G401 (cell line): ENCODE measurements at regions not wholly inside any gene's neighbourhood (a gene's known extent, or its start where the extent isn't known, plus 50 kb on each side); places are given as distances from the start of the nearest gene placed in this dataset.
A peak's percentile ranks its signal among the peaks of the same experiment; 100 is the strongest.
"Not testable (repeated sequence)": the region's sequence is repeated elsewhere in the genome, so short reads cannot be mapped to it uniquely, and the experiment has no call there.

Experiments
- DNase-seq: peaks from one replicate; pipeline ENCODE4 v3.0.0-alpha.2; 2015; ENCODE audit warnings: low spot score
- in situ Hi-C: cut with HindIII; loops from 2 replicates; pipeline ENCODE4 v1.10.0; 2016; ENCODE audit warnings: low sequenced_read_pairs, mixed read lengths

DNA sequence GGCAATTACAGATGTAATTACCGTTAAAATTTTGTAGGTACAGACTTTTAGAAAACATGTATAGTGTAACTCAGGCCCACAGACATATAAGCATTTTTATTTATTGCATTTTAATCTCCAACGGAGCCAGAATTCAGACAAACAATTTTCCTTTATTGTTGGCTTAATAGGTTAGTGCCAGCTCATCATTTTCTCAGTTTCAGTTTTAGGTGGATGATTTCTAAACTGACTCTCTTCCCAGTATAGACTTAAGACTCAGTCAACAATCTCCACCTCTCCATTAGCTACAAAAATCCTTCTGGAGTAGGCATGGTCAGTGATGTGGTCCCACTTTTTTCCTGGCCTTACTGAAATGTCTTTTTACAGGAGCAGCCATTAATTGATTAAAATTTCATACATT lies 994.6 kb downstream of the TBL1XR1 start:
- no peak for DNase-seq
- in situ Hi-C loops: no loop called here

DNA sequence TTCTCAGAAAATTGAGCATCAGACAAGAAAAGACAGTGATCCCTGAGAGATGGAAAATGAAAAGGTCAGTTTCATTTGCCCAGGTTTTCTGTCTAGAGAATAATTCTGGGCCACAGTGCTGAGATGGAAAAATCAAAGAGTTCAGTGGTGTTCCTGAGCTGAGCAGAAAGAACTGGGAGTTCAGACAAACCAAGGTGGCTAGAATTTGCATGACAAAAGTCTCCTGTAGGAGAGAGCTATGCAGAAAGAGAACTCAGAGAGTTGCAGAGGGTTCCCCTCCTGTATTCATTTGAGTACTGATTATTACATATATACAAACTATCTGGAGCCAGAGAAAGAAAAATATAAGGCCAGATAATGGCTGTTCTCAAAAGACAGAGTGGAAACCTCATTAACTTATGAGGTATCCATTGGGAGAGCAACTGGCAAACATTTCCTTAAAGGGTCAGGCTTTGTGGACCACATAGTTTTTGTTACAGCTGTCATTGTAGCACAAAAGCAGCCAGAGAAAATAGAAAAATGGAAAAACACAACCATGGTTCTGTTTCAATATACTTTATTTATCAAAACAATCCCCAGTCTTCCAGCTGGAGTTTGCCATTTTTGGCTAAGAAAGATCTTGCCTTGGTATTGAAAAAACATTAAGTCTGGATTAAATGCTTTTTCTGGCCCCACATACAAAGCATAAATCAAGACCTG lies 1004.1 kb downstream of the TBL1XR1 start:
- in situ Hi-C loops: no loop called here

DNA sequence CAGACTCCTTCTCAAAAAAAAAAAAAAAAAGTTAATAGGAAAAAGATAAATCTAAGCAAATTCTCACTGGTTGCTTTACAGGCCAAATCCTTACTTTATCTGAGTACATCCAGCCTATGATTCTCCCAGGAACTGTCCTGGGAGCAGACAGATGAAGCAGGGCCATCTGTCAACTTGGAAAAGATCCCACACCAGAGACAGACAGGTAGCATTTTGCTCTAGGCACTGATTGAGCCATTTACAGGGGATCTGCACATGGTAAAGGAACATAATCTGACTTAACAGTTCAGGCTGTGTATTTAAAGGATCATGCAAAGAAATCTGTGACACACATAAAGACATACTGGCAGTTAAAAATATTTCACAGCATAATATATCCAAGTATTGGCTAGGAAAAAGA lies 1006.5 kb downstream of the TBL1XR1 start:
- peak; percentile 88 for DNase-seq

More for the DNA sequence above, 1004.1 kb downstream of the TBL1XR1 start:
- no peak for DNase-seq

DNA sequence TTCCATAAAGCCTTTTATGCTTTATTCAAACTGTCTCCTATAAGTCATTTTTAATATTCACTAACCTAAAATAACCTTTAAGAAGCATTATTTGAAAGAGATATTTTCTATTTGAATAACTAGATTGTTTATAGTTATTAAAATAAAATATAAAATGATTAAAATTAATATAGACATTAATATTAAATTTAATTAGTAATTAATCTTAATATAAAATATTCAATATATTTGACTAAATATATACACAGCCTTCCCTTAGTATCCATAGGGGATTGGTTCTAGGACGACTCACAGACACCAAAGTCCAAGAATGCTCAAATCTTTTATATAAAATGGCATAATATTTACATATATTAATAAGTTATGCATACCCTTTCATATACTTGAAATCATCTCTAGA lies 1014.1 kb downstream of the TBL1XR1 start:
- in situ Hi-C loops: no loop called here
- DNase-seq: no peak

More for the DNA sequence above, 1006.5 kb downstream of the TBL1XR1 start:
- in situ Hi-C loops: no loop called here

DNA sequence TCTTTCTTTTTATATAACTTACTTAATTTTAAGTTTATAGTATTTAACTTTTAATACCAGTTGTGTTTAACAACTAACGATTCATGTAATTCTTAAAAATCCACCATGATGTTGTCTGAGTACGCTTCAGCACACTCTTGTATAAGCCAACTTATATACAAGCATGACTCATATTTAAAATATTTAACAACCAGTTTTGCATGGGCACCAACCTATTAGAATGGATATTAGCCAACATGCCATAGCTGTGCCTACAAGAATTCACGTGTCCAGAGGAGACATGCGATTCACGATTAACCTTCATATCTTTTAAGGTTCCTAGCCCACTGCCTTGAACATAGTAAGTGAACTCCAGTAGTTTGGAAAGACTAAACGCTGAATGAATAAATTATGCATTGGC lies 1023.2 kb downstream of the TBL1XR1 start:
- in situ Hi-C loops: no loop called here

DNA sequence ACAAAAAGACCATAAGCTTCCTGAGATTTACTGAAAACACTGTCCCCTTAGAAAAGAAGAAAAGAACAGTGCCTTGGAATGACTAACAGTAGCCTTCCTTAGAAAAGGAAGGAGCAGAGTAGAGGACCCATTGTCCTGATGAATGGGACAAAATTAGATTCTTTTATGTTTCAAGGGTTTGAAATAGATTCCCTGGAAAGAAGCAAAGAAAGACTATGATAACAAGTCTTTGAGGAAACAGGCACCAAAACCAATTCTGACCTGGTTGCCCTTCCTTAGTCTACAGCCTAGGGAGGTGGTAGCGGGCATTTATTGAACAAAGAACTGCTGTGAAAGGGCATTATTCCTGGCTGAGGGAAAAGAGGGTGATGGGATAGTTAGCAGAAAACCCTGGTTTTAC lies 1024.8 kb downstream of the TBL1XR1 start:
- no peak for DNase-seq

More for the DNA sequence above, 1023.2 kb downstream of the TBL1XR1 start:
- no peak for DNase-seq

DNA sequence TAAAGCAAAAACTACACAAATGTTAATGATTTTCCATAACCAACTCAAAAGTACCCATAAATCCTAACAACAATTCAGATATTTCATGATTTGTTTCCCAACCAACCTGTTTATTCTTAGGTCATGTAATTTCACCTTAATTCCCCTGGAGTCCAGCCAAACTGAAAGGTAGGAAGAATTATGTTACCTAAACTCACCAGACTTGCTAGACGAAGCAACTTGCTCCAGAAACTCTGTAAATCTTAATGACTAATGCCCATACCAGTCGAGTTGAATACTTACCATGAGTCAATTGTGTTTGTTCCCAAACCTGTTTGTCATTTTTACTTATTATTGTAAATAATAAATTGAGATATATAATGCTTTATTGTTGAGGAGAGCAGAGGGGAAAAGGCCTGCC lies 1030.0 kb downstream of the TBL1XR1 start:
- in situ Hi-C loops: no loop called here
- no peak for DNase-seq

More for the DNA sequence above, 1024.8 kb downstream of the TBL1XR1 start:
- in situ Hi-C loops: no loop called here

- no peak for DNase-seq
- in situ Hi-C loops: no loop called here
These were observed 1036.3 kb downstream of the TBL1XR1 start for GRCh38 chr3:176160997-176161396.

- in situ Hi-C loops: no loop called here
These were observed 1037.5 kb downstream of the TBL1XR1 start for GRCh38 chr3:176159796-176160195.

DNA sequence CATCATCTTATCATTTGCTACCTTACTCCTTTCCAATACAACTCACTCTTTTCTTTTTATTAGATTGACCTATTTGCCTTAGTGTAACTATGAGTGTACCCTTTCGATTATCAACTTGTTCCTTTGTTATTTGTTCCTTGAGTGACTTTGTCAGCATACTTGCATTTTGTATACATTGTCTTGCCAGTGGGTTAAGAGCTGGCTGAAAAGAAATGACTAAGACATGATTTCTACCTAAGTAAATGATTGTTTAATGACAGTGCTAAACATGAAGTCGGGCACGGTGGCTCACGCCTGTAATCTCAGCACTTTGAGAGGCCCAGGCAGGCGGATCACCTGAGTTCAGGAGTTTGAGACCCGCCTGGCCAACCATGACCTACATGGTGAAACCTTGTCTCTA lies 1042.3 kb downstream of the TBL1XR1 start:
- DNase-seq: no peak
- in situ Hi-C loops: no loop called here

More at GRCh38 chr3:176159796-176160195, 1037.5 kb downstream of the TBL1XR1 start:
- DNase-seq: no peak

- no peak for DNase-seq
- in situ Hi-C loops: no loop called here
These were observed 1047.7 kb downstream of the TBL1XR1 start for GRCh38 chr3:176149567-176149966.

GRCh38 chr3:176147251-176147650 lies 1050.0 kb downstream of the TBL1XR1 start:
- in situ Hi-C loops: no loop called here
- DNase-seq: no peak

DNA sequence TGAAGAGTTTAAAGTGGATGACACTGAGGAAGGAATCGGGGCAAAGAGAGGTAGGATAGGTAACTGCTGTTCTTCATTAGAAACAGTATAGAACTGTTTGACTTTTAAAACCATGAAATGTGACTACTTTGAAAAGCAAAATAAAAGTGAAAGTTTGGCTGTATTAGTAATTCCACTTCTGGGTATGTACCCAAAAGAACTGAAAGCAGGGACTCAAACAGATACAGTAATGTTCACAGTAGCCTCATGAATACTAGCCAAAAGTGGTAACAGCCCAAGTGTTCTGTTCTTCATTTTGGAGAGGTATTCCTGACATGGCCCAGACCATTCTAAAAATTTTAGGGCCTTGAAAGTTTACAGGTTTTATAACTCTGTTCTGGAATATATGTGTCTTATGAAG lies 1055.4 kb downstream of the TBL1XR1 start:
- DNase-seq: no peak
- in situ Hi-C loops: no loop called here

DNA sequence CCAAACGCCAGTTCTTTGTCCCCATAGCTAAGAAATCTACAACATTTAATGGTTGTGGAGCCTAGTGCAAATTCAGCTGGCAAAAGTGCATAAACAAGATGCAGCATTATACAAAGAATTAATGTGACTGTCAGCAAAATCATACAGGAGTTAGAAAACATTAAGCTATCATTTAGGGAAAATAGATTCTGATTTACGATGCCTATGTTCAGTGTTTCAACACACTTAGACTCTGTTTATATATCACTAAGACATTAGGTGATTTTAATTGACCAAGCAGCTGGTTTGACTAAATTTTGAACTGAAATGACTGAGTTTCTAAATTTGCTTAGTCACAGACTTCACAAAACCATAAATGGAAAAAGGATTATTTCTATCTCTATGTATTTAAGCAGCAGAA lies 1076.8 kb downstream of the TBL1XR1 start:
- no peak for DNase-seq

GRCh38 chr3:176119826-176120225 lies 1077.5 kb downstream of the TBL1XR1 start:
- in situ Hi-C loops: no loop called here
- no peak for DNase-seq

More for the DNA sequence above, 1076.8 kb downstream of the TBL1XR1 start:
- in situ Hi-C loops: no loop called here

GRCh38 chr3:176106380-176106779 lies 1090.9 kb downstream of the TBL1XR1 start:
- no peak for DNase-seq
- in situ Hi-C loops: no loop called here

DNA sequence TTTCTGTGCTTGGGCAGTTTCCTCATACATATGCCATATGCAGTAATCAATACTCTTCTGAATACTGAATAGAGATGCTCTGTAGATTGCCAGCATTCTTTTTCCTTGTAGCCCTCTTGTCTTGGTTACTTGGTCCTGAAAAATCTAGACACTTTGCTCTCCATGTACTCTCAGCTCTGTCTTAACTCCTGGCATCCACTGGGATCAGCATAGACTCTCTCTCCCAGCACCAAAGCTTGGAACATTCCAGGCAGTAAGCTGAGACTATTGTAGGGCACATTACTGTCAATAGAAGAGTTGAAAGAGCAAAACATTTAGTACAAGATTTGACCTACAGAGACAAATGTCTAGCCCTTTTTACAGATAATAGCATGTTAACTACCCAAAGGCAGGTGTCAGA lies 1100.3 kb downstream of the TBL1XR1 start:
- DNase-seq: no peak
- in situ Hi-C loops: no loop called here

DNA sequence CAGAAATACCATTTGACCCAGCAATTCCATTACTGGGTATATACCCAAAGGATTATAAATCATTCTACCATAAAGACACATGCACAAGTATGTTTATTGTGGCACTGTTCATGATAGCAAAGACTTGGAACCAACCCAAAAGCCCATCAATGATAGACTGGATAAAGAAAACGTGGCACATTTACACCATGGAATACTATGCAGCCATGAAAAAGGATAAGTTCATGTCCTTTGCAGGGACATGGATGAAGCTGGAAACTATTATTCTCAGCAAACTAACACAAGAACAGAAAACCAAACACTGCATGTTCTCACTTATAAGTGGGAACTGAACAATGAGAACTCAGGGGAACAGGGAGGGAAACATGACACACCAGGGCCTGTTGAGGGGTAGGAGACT lies 1103.4 kb downstream of the TBL1XR1 start:
- in situ Hi-C loops, DNase-seq: not testable (repeated sequence)

DNA sequence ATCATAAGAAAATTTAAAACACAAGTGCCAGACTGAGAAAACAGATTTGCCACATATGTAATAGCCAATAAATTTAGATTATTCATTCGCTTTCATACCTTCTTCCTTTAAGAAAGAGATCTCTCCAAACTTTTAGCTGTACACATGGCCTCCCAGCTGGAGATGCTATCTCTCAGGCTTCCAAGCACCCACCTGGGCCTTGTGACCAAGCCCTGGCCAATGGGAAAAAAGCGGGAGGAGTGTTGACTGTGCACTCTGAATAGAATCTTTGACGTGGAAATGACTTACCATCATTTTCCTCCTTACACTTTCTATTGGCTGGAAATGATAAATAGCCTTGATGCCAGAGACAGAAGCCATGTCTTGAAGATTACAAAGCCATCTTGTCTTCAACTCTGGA lies 1106.6 kb downstream of the TBL1XR1 start:
- in situ Hi-C loops: no loop called here
- no peak for DNase-seq

DNA sequence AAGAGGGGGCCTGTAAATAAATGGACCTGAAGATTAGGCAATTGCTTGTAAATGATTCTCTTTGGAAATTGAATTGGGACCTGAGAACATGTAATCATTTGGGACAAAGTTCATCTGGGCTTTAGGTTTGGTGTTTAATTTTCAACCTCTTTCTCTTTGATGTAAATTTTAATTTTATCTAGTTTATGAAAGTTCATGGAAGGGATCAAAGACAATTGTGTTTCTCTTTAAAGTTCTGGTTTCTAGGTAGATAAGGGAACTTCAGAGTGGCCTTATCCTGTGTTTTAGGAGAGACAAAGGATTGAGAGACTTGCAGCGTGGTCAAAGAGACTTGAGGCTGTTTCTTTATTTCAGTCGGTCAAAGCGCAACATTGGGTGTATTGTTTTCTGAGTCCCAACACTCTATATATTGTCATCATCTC lies 1108.3 kb downstream of the TBL1XR1 start:
- DNase-seq: no peak
- in situ Hi-C loops: no loop called here

GRCh38 chr3:176087066-176087697 lies 1110.1 kb downstream of the TBL1XR1 start:
- DNase-seq: no peak
- in situ Hi-C loops: no loop called here
